HG02798 (cell line): ENCODE measurements at regions not wholly inside any gene's neighbourhood (a gene's known extent, or its start where the extent isn't known, plus 50 kb on each side); places are given as distances from the start of the nearest gene placed in this dataset.

Experiments used
- ATAC-seq: cut with Tn5 transposase; IDR thresholded peaks from one replicate; pipeline ENCODE4 v1.9.1; 2021; ENCODE audit warnings: mild to moderate bottlenecking; ENCODE audit not compliant: unreplicated experiment, poor library complexity

DNA sequence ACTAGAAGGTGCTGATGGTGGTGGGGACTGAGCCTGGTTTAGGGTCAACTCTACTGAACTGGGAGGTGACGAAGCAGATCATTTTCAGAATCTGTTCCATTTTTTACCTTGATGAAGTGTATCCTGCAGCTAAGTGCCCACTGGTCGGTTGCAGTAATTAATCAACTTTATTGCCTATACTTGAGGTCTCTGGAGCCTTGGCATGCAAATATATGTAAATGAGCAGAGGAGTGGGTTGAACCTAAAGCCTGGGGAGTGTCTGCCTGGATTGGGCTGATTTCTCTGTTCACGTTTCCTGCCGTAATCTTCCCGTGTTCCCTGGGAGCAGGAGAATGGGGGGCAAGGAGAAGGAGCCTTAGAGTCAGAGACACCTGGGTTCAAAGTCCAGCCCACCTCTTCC is 286.8 kb downstream of the PTPRU start:
- ATAC-seq, result no peak

DNA sequence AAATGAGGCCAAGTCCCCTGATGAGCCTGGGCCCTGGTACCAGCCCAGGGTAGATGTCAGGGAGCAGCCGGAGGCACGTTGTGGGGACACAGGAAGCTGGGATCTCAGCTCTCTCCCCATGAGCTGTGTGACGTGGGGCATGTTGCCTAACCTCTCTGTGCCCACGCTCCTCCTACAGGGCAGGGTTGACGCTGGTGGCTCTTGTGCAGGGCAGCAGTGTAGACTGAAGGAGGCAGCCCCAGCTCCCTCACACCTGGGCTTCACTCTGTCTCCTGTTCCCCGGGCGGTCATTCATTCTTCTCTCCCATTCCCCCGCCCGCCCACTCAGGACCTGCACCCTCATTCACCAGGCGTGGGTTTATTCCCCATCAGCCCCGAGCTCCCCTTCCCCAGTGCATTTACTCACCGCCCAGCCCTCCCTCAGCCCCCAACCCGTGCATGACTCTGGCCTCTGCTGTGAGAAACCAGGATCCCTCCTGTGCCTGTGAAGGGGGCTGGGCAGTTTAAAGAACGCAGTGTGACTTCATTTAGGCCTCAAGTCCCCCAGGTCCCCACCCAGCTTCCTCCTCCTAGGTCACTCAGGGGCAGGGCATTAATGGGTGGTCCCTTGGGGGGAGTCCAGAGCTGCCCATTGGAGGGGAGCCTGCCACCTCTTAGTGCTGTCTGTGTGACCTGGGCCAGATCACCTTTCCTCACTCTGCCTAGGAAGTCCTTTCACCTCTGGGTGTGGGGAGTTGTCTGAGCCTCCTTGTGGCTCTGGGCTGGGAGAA is 285.7 kb downstream of the PTPRU start:
- no peak for ATAC-seq

DNA sequence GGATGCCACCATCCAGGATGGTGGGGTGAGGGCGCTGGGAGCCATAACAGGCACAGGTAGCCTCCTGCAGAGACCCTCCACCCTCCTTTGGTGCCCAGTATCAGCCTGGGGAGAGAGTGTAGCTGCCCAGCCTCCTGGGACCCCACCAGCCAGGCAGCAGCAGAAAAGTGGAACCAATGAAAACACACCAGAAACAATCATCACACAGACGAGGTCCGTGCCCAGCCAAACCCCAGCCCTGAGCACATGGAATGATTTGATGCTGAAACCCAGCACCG is 285.1 kb downstream of the PTPRU start:
- ATAC-seq, result no peak

DNA sequence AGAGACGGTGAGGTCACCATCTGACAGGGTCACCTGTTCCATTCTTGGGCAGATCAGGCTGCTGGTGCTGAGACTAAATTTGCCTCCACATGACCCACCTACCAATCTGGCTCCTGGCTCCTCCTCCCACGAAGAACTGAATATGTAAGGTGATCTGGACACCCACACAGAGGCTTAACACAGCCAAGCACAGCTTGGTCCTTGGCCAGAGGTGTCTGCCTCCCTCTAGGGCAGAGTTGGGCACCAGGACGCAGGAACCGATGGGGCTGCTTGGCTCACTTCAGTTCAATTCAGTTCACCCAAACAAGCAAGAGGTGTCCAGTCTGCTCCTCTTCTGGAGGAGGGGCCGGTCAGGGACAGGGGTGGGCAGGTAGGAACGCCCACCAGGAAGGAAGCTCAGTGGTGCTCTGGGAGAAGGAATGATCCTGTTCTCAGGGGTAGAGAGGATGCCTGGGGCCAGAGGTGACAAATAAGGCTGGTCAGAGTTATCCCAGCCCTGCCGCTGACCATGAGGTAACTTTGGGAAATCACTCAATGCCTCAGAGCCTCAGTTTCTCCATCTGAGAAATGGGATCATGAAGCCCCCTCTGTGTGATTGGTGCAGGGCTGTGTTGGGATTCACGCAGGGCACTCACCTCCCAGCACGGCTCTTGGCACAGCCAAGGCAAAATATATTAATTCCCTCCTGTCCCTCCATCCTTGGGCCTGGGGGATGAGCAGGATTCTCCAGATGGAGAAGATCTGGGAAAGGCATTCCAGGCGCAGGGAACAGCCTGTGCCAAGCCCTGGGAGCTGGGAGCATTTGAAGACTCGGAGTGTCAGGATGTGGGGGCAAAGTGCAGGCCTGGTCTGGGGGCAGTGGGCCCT is 284.5 kb downstream of the PTPRU start:
- no peak for ATAC-seq

DNA sequence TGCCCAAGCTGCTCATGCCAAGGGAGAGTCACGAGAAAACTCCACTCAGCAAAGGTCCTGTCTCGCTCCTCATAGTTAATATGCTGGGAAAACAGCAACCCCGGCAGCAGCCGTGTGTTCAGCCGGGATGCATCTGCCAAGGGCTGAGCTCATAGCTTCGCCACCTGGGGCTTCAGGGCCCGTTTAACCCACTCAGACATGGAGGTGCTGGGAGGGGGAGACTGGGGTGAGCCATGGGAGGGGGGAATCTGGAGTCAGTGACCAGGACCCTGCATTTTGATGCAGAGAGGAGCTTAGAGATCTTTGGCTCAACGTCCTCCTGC is 283.4 kb downstream of the PTPRU start:
- ATAC-seq, result no peak

DNA sequence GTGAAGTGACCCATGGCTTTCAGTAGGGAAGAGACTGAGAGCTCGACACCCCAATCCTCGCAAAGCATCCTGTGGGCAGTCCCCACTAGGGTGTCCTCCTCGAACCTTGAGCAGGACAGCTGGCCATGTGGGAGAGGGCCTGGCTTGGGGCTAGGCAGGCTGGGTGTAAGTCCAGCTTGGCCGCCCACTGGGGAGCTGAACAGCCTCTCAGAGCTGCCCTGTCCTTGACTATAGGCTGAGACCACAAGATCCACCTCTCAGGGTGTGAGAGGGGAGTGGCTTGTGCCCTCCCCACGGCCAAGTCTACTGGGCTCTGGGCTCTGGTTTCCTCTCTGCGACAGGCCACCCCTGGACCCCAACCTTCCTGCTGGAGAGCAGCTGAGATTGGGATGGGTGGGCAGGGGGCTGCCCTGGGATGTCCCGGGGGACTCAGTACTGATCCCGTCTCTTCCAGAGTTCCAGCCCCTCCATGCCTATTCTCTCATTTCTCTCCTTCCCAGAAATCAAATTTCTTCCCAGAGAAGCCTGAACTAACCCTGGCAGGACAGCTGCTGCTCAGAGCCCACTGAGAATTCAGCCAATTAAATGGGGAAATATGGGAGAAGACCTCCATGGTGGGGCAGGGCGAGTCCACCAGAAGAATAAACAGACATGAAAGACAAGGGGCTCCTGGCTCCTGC is 282.9 kb downstream of the PTPRU start:
- ATAC-seq, result no peak

DNA sequence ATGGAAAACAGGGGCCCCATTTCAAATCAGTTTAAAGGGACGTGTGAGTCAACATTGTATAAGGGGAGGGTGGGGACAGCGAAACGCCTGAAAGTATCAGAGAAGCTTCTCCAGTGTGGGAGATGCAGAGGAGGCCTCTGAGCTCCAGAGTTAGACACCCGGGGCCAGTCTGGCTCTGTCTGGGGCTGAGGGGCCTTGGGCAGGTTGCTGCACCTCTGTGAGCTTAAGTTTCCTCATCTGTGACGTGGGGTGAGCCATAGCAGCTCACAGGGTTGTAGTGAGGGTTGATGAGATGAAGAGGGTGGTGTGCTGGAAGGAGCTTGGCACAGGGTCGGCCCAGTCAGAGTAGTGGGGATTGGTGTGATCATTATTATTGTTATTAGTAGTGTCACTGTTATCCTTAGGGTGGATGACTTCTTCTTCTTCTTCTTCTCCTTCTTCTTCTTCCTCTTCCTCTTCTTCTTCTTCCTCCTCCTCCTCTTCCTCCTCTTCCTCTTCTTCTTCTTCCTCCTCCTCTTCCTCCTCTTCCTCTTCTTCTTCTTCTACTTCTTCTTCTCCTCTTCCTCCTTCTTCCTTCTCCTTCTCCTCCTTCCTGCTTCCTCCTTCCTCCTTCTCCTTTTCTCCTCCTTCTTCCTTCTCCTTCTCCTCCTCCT is 282.0 kb downstream of the PTPRU start:
- no peak for ATAC-seq

DNA sequence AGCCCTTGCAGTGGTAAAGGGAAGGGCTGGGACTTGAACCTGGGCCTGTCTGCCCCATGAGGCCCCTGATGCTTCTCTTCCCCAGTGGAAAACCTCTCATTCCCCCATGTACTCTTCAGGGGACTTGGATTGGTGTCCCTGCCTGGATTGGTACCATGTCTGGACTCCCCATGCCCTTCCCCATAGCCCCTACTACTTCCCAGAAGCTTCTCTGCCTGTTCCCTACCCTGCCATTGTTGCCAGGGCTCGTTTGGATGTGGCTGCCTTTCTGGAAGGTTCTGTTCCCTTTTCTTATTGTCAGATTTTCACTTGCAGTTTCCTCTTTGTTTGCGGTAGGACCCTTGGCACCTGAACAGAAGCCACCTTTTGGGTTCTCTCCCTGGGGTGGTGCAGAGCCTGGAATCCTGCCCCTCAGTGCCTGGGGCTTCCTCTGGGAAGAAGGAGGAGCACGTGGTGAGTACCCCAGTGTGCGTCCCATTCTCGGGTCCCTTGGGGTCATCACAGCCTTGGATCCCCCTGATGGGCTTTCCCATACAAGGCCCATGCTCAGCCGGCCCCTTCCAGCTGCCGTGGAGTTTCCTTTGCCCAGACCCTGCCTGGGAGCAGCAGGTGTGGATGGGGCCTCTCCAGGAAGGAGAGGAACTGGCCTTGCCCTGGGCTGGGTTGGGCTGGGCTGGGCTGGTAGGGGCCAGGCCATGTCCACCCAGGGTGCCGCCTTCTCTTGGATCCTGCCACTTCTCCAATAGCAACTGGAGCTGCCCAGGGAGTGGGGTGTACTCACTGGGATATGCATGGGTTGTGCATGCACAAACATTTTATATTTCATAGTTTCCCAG is 281.1 kb downstream of the PTPRU start:
- no peak for ATAC-seq

DNA sequence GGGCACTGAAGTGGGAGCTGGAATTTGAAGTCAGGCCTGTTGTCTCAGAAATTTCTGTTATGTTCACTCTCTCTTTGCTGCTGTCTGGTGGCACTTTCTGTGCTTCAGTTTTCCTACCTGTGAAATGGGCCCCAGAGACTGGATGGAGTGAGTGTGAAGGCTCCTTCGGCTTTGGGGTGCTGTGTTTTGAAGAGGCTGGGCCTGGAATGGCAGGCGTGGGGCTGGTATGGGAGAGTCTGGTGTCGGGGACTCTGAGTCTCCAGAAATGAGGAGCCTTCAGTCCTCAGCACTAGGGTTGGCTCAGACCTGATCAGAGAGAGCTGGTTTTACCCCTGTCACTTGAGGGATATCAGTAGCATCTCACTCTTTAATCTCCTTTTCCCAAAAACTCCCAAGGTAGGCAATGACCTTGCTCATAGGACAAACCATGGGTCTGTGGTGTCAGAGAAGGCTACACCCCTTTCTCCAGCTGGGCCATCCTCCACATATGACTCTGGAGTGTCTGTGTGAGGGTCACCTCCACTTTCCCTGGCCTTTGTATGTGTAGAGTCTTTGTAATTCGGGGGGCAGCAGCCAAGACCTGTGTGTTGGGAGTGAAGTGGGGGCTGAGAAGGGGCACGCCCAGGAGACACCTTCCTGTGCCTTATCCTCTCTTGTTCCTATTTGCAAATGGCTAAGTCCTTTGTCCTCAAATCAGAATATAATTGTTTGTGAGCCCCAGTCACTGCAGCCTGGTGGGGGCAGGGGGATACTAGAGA is 279.9 kb downstream of the PTPRU start:
- ATAC-seq, result no peak

DNA sequence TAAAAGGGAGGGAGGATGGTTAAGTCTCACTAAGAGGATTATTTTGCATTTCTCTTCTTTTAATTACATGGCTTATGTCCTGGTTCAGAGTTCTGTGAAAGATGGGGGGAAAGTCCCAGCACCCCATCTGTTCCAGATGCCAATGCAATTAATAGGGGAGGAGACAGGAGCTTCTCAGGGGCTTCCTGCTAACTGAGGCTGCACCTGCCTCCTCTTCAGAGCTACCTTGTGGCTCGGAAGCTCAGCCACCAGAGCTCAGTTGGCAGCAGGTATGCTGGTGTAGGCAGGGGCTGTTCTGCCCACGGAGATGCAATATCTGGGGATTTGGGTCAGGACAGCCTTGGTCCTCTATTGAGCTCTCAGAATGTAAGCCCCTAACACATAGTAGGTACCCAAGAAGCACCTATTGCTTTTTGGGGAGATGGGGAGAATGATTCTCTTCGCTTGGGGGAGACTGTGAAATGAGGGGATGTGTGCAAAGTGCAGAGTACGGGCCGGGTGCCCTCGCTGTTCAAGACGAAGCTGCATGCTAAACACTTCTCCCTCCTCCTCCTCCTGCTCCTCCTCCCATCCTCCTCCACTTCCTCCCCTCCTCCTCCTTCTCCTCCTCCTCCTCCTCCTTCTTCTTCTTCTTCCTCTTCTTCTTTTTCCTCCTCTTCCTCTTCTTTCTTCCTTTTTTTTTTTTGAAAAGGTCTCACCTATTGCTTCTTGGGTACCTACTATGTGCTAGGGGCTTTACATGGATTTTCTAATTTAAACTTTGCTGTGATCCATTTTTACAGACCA is 279.0 kb downstream of the PTPRU start:
- ATAC-seq, result no peak

DNA sequence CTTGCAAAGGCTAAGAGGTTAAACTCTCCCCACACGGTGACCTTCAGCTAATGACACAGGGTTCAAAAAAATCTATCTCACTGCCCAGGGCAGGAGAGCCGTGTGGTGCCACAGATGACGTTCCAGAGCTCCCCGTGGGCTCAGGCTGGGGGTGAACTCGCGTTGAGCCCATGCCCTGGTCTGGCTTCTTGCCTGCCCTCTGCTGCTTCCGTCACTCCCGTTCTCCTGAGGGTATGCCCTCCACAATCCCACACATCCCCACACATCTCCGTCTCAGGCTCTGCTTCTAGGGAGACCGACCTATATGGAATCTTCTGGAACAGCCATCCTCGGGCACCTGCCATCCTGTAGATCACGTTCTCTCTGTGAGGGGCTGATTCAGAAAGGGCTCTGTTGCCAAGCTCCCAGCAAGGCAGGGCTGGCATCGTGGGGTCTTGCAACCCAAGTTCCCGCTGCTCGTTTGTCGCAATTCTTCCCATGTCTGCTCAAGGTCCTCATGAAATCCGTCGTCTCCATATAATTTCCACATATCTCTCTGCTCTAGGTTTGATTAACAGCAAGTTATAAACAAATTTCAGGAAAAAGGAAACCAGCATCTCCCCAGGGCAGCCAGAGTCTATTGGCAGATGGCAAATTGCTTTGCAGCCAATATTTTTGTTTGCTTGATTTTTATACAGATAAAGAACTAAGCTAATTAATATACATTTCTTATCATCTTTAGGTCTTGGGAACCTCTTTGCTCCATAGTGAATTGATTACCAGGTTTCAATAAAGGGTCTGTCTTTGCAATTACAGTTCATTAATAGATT is 278.2 kb downstream of the PTPRU start:
- no peak for ATAC-seq

DNA sequence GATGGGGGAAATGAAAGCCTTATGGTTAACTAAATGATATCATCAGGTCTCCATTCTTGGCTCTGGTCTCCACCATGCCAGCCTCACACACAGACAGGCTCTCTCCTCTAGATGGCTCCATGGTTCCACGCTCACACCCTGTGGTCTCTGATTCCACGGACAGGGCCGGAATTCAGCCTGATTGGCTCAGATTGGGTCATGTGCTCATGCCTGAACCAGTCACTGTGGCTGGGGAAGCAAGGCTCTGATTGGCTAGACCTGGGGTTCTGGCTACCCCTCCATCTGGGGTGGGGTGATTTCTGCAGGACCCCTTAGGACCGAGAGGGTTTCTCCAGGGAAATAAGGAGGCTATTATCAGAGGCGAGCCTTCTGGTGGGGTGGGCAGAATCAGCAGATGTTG is 277.0 kb downstream of the PTPRU start:
- ATAC-seq, result no peak

DNA sequence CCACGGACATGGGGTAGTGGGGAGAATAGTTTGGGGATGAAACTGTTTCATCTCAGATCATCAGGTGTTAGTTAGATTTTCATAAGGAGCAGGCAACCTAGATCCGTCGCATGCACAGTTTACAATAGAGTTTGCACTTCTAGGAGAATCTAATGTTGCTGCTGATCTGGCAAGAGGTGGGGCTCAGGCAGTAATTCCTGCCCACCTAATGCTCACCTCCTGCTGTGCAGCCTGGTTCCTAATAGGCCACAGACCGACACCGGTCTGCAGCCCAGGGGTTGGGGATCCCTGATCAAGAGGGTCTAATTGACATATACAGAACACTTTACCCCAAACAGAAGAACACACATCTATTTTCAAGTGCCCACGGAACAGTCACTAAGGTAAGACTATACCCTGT is 275.1 kb downstream of the PTPRU start:
- ATAC-seq, result no peak

DNA sequence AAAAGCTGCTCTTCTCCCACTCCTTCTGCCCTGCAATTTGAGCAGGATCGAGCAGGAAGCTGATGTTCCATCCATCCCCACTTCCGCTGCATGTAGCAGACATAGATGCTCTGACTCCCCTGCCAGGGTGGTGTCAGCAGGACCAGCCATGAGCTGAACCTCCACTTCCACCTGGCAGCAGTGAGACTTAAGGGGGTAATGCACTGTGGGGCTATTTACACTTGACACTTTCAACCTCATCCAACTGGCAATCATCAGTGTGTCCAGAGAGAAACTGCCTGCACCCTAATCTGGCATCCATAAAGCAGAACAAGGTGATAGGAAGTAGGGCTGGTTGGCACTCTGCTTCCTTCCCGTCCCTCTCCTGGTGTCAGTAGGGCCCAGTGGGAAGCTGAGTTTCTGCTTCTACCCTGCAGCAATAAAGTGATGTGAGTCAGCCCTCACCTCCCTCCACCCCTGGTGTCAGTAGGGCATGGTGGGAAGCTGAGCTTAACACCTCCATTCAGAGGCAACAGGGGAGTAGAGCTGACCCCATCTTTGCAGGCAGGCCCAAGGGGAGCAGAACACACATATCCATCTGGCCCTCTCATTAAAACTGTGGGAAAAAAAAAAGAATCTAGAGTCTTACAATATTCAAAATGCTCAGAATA is 272.3 kb downstream of the PTPRU start:
- no peak for ATAC-seq

DNA sequence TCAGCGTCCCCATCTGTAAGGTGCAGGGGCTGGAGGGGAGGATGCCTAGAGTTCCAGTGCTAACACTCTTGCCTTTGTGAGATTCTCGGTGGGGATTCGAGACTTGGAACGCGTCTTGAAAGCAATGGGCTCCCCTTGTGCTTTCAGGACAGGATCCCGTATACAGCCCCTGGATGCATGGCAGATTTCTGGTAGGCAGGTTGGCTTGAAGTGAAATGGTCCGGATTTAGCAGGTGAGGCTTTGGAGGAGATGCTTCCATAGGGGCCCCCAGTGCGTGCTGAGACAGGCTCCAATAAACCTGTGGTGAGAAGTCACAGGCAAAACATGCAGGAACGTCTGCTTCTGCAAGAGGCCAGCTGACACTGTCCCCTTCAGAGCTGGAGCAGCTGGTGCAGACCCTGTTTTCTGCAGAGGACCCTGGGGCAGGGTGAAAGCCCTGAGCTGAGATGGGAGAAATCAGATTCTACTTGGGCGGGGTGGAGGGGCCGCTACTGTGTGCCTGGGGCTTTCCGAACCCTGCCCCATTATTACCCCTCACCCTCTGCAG is 270.4 kb downstream of the PTPRU start:
- no peak for ATAC-seq

DNA sequence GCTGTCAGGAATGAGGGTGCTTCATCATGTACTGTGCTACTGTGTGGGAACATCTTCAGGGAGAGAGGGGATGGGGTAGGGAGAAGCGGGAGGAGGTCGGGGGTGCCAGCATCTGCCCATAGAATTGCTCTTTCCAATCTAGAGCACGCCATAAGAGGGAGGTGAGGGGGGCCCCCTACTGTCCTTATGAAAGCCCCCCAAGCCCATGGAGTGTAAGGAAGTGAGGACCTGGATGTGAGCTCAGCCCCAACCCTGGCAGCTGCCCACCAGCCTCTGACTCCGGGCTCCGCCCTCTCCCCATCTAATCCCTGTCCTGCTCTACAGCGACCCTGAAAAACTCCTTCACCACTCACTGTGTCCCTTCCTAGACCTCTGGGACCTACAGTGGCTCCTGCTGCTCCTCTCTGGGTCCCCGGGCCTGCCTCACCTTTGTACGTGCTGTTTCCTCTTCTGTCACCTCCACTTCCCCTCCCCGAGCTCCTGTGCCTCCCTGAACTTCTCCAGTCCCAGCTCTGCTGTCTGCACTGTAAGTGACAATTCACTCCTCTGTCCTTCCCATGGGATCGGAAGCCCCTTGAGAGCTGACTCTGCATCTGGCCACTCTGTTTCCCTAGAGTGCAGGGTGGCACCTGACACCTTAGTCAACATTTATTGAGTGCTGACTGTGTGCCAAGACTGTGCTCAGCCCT is 269.4 kb downstream of the PTPRU start:
- no peak for ATAC-seq
